Prostate gland (tissue), 2 donors: ENCODE measurements at regions not wholly inside any gene's neighbourhood (a gene's known extent, or its start where the extent isn't known, plus 50 kb on each side); places are given as distances from the start of the nearest gene placed in this dataset.

ENCODE experiments used
- DNase-seq: peaks from one replicate; pipeline ENCODE4 v3.0.0-alpha.2; 2019; ENCODE audit warnings: low spot score
- H3K27ac ChIP-seq, 2 donors: fragments of 200-600 bp; sonication (generic); 2 replicates each; pipeline ENCODE4 v1.5.1; 2017 to 2019
- H3K27me3 ChIP-seq: fragments of 200-600 bp; sonication (generic); replicated peaks from 2 replicates; pipeline ENCODE4 v1.5.1; 2019; ENCODE audit not compliant: insufficient read depth
- H3K36me3 ChIP-seq, 2 donors: fragments of 200-600 bp; sonication (generic); 1 replicate in 1 of 2; 2 replicates in 1 of 2; pipeline versions ENCODE4 v1.5.1 to v1.8.1; 2017 to 2019
- H3K4me1 ChIP-seq: fragments of 200-600 bp; sonication (generic); replicated peaks from 2 replicates; pipeline ENCODE4 v1.5.1; 2019
- H3K4me3 ChIP-seq, 2 donors: fragments of 200-600 bp; sonication (generic); 2 replicates each; pipeline ENCODE4 v1.5.1; 2017 to 2019
- H3K9me3 ChIP-seq: fragments of 200-600 bp; sonication (generic); 2 replicates; pipeline ENCODE4 v1.5.1; 2017
- CTCF ChIP-seq, 4 experiments: fragments of 200-600 bp in 2 of 4; fragments of 450-650 bp in 2 of 4; sonication (generic) in 2 of 4; IDR thresholded peaks; 1 replicate in 3 of 4; 2 replicates in 1 of 4; pipeline ENCODE4 v1.5.1; 2016 to 2019; ENCODE audit warnings: antibody characterized with exemption in 4 of 4, mild to moderate bottlenecking in 2 of 4, moderate library complexity in 2 of 4
- POLR2A ChIP-seq: fragments of 450-650 bp; IDR thresholded peaks from one replicate; pipeline ENCODE4 v1.6.1; 2016; ENCODE audit warnings: antibody characterized with exemption, mild to moderate bottlenecking
- POLR2AphosphoS5 ChIP-seq: sonication (generic); formaldehyde crosslinking; IDR thresholded peaks from one replicate; pipeline ENCODE4 v1.6.1; 2017; ENCODE audit warnings: antibody characterized with exemption
- whole genome bisulfite sequencing: methylation state at CpG from one replicate; pipeline ENCODE4 v1.1.5; 2018; 5-methylcytosine and 5-hydroxymethylcytosine counted together
- intact Hi-C: fragments of 100-400 bp; cut with DNase I; formaldehyde crosslinking; loops from one replicate; pipeline ENCODE4 v1.14.2; 2022

- H3K4me3 ChIP-seq: no peak overlapping the region
- no peaks in the 10 kb centered on the region for H3K9me3 ChIP-seq
- H3K36me3 ChIP-seq: no peaks in the 10 kb centered on the region
- no peak for DNase-seq
- no peaks in the 10 kb centered on the region for H3K27me3 ChIP-seq
- H3K4me1 ChIP-seq: no peaks in the 10 kb centered on the region
- TF ChIP-seq POLR2AphosphoS5 (no peak), CTCF (IDR thresholded peaks at IDR 0.05) (no peak), POLR2A (no peak)
- H3K27ac ChIP-seq: no peak overlapping the region
- intact Hi-C loops: no loop called here
These were observed 878.0 kb upstream of the MDGA2 start for GRCh38 chr14:48553443-48553842.

GRCh38 chr14:48546996-48547395, 871.6 kb upstream of the MDGA2 start:
- Histone ChIP-seq H3K27me3 (no peaks in the 10 kb centered on the region), H3K4me3 (no peak overlapping the region), H3K27ac (no peak overlapping the region), H3K4me1 (no peaks in the 10 kb centered on the region), H3K9me3 (no peaks in the 10 kb centered on the region), H3K36me3 (no peaks in the 10 kb centered on the region)
- DNase-seq: no peak
- WGBS: 64% methylated on average over 4 of the region's 4 CpGs
- intact Hi-C loops: no loop called here
- TF ChIP-seq POLR2A (no peak), POLR2AphosphoS5 (no peak), CTCF (IDR thresholded peaks at IDR 0.05) (no peak)

GRCh38 chr14:48537600-48537999, 862.2 kb upstream of the MDGA2 start:
- intact Hi-C loops: no loop called here
- no peaks in the 10 kb centered on the region for H3K36me3 ChIP-seq
- H3K27ac ChIP-seq: no peak overlapping the region
- no peaks in the 10 kb centered on the region for H3K9me3 ChIP-seq
- no peaks in the 10 kb centered on the region for H3K27me3 ChIP-seq
- DNase-seq: no peak
- no peak for TF ChIP-seq POLR2A
- no peak for TF ChIP-seq POLR2AphosphoS5
- no peak for TF ChIP-seq CTCF (IDR thresholded peaks at IDR 0.05)
- H3K4me1 ChIP-seq: no peaks in the 10 kb centered on the region
- H3K4me3 ChIP-seq: no peak overlapping the region

- Histone ChIP-seq H3K4me3 (no peak overlapping the region), H3K27me3 (no peaks in the 10 kb centered on the region), H3K9me3 (no peaks in the 10 kb centered on the region), H3K36me3 (no peaks in the 10 kb centered on the region), H3K4me1 (no peaks in the 10 kb centered on the region), H3K27ac (no peak overlapping the region)
- intact Hi-C loops: no loop called here
- no peak for TF ChIP-seq POLR2AphosphoS5
- TF ChIP-seq CTCF (IDR thresholded peaks at IDR 0.05): no peak
- no peak for TF ChIP-seq POLR2A
- 54% methylated on average over 3 of the region's 3 CpGs for WGBS
- DNase-seq: no peak
These were observed 860.9 kb upstream of the MDGA2 start for GRCh38 chr14:48536318-48536717.

GRCh38 chr14:48527832-48528231, 852.4 kb upstream of the MDGA2 start:
- Histone ChIP-seq H3K4me1 (no peaks in the 10 kb centered on the region), H3K9me3 (no peaks in the 10 kb centered on the region), H3K27me3 (no peaks in the 10 kb centered on the region), H3K27ac (no peak overlapping the region), H3K36me3 (no peaks in the 10 kb centered on the region), H3K4me3 (no peak overlapping the region)
- TF ChIP-seq POLR2AphosphoS5 (no peak), POLR2A (no peak), CTCF (IDR thresholded peaks at IDR 0.05) (no peak)
- intact Hi-C loops: no loop called here
- no peak for DNase-seq
- WGBS: 33% methylated on average over 2 of the region's 2 CpGs
